BE2C (cell line): ENCODE measurements at regions not wholly inside any gene's neighbourhood (a gene's known extent, or its start where the extent isn't known, plus 50 kb on each side); places are given as distances from the start of the nearest gene placed in this dataset.

Source experiments
- DNase-seq: peaks from one replicate; pipeline ENCODE4 v3.0.0-alpha.2; 2020
- H3K27me3 ChIP-seq: fragments of 250-450 bp; sonication (Bioruptor Pico); 2 replicates; pipeline ENCODE4 v1.5.1; 2020; ENCODE audit warnings: mild to moderate bottlenecking
- H3K36me3 ChIP-seq: fragments of 250-450 bp; sonication (Bioruptor Pico); 2 replicates; pipeline ENCODE4 v1.5.1; 2020; ENCODE audit warnings: mild to moderate bottlenecking
- H3K4me1 ChIP-seq: fragments of 250-450 bp; sonication (Bioruptor Pico); 2 replicates; pipeline ENCODE4 v1.5.1; 2020
- H3K4me3 ChIP-seq: 2 replicates; pipeline ENCODE4 v1.5.1; 2011; ENCODE audit warnings: low read depth, low read length
- H3K9me3 ChIP-seq: fragments of 250-450 bp; sonication (Bioruptor Pico); 2 replicates; pipeline ENCODE4 v1.5.1; 2020
- TF ChIP-seq, protein P1 (sequence below): IDR thresholded peaks from 2 replicates; pipeline ENCODE4 v1.5.1; 2012; ENCODE audit warnings: mild to moderate bottlenecking, low read depth, low read length

DNA sequence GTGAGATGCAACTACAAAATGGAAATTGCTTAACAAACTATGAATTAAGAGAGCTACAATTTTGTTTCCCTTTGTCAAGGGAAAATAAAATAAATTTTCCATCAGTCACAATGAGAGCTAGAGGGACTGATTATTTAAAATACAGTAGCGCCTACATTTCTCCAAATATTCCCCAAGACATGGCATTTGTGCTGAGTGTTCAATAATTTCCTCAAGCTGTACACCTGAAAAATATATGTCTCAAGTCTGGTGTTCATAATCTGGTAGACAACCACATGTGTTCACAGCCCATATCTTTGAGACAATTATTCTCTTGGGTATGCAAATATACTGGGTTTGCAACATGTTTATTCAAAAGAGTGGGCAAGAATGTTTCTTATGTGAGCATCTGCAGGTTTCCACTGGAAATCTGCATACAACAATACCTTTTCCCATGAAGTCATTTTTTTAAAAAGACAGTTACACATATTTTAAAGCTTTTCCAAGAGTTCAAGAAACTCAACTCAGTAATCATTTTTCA, 240.1 kb upstream of the VRK2 start:
- Histone ChIP-seq H3K9me3 (no peaks in the 10 kb centered on the region), H3K36me3 (no peaks in the 10 kb centered on the region), H3K27me3 (no peaks in the 10 kb centered on the region), H3K4me3 (no peak overlapping the region), H3K4me1 (no peaks in the 10 kb centered on the region)
- TF ChIP-seq, protein P1, sequence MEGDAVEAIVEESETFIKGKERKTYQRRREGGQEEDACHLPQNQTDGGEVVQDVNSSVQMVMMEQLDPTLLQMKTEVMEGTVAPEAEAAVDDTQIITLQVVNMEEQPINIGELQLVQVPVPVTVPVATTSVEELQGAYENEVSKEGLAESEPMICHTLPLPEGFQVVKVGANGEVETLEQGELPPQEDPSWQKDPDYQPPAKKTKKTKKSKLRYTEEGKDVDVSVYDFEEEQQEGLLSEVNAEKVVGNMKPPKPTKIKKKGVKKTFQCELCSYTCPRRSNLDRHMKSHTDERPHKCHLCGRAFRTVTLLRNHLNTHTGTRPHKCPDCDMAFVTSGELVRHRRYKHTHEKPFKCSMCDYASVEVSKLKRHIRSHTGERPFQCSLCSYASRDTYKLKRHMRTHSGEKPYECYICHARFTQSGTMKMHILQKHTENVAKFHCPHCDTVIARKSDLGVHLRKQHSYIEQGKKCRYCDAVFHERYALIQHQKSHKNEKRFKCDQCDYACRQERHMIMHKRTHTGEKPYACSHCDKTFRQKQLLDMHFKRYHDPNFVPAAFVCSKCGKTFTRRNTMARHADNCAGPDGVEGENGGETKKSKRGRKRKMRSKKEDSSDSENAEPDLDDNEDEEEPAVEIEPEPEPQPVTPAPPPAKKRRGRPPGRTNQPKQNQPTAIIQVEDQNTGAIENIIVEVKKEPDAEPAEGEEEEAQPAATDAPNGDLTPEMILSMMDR = no peak
- DNase-seq = no peak

DNA sequence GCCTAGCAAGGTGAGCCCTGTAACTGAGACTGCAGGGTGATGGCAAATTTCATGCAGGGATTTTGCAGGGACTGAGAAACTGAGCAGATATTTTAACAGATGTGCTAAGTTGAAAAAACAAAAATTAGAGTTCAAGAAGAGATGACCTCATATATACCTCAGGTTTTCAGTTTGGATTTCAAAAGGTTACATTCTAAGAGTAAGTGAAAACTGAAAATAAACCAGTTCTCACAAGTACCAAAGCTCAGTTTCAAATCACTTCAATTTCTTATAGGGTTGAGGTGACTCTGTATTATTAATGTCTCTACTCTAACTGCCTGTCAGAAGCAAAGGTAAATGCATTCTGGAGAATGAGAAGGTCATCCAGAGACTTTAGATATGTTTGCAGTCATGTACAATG, 237.4 kb upstream of the VRK2 start:
- TF ChIP-seq, protein P1 = no peak
- H3K4me1 ChIP-seq = no peaks in the 10 kb centered on the region
- H3K27me3 ChIP-seq = no peaks in the 10 kb centered on the region
- no peaks in the 10 kb centered on the region for H3K36me3 ChIP-seq
- no peaks in the 10 kb centered on the region for H3K9me3 ChIP-seq
- no peak overlapping the region for H3K4me3 ChIP-seq
- no peak for DNase-seq

DNA sequence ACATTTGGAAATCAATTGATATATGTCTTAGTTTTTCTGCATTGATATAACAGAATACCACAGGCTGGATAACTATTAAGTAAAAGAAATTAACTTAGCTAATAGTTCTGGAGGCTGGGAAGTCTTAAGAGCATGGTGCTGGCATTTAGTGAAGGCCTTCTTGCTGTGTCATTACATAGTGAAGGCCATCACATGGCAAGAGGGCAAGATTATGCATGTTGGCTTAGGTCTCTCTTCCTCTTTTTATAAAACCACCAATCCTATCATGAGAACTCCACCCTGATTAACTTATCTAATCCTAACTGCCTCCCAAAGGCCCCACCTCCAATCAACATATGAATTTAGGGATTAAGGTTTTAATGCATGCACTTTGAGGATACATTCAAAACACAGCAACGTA, 225.5 kb upstream of the VRK2 start:
- no peak for DNase-seq
- no peaks in the 10 kb centered on the region for H3K9me3 ChIP-seq
- TF ChIP-seq, protein P1 = no peak
- no peaks in the 10 kb centered on the region for H3K36me3 ChIP-seq
- H3K4me3 ChIP-seq = no peak overlapping the region
- no peaks in the 10 kb centered on the region for H3K4me1 ChIP-seq
- H3K27me3 ChIP-seq = no peaks in the 10 kb centered on the region

DNA sequence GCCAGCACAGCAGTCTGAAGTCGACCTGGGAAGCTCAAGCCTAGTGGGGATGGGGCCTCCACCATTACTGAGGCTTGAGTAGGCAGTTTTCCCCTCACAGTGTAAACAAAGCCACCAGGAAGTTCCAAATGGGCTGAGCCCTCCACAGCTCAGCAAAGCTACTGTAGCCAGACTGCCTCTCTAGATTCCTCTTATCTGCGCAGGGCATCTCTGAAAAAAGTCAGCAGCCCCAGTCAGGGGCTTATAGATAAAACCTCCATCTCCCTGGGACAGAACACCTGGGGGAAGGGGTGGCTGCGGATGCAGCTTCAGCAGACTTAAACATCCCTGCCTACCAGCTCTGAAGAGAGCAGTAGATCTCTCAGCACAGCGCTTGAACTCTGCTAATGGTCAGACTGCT, 218.4 kb upstream of the VRK2 start:
- DNase-seq = no peak
- H3K36me3 ChIP-seq = no peaks in the 10 kb centered on the region
- H3K9me3 ChIP-seq = no peaks in the 10 kb centered on the region
- no peaks in the 10 kb centered on the region for H3K4me1 ChIP-seq
- H3K27me3 ChIP-seq = no peaks in the 10 kb centered on the region
- no peak overlapping the region for H3K4me3 ChIP-seq
- TF ChIP-seq, protein P1 = no peak

DNA sequence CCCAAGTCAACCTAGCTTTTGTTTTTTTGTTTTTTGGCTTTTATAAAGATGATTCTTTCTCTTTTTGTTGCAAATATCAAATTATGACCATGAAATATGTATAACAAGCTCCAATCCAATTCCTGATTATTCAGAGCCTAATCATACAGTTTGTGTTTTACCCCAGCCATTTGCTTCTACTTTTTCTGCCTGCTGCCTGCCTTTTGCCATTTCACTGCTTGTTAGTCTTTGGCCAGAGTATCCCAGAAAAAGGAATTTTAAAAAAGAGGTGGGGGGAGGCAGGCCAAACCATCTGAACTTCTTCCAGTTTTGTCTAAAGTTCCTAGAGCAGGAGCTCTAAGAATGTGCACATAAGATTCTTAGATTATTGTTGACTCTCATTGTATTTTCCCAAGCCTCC, 211.9 kb upstream of the VRK2 start:
- TF ChIP-seq, protein P1 = no peak
- H3K4me1 ChIP-seq = no peaks in the 10 kb centered on the region
- no peak for DNase-seq
- H3K9me3 ChIP-seq = no peaks in the 10 kb centered on the region
- H3K36me3 ChIP-seq = no peaks in the 10 kb centered on the region
- H3K27me3 ChIP-seq = no peaks in the 10 kb centered on the region
- H3K4me3 ChIP-seq = no peak overlapping the region

DNA sequence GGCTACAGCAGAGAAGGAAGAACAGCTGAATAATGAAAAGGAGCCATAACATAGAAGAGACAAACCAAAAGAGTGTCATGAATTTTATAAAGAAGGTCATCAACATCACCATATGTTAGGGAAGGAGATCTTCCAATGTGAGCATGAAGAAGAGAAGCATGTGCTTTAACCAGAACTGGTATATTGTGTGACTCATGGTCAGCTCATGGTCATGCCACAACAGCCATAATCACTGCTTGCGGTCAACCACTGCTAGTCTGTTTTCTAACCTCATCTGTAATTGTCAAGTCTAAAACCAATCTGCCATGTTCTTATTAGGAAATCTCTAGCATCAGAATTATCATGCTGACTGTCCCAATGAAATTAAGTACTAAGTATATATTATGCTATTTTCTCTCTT, 204.1 kb upstream of the VRK2 start:
- Histone ChIP-seq H3K9me3 (no peaks in the 10 kb centered on the region), H3K4me3 (no peak overlapping the region), H3K36me3 (no peaks in the 10 kb centered on the region), H3K4me1 (no peaks in the 10 kb centered on the region), H3K27me3 (no peaks in the 10 kb centered on the region)
- TF ChIP-seq, protein P1 = no peak
- no peak for DNase-seq
